ENCODE measurements at regions not wholly inside any gene's neighbourhood (a gene's known extent, or its start where the extent isn't known, plus 50 kb on each side); places are given as distances from the start of the nearest gene placed in this dataset.

DNA sequence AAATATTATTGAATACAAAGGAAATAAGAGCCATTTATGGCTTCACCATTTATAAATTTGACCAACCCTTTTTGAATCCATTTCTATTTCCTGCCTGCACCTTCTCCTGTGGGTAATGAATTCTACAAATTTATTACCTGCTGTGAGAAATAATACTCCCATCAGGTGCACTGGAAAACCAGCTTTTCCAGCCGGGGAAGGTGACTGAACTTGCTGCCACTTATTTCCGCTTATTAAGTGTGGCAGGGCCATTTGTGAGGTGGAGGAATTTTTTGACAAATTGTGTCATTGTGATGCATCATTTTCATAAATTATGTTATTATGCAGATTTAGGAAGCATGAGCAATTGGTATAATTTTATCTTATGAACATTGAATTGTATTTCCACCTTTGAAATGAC, 151.1 kb downstream of the SQOR start:
- FAIRE-seq (no peak), DNase-seq (ENCODE audit: low read depth in 1 of 2, low spot score in 2 of 2) (no peak)
- Histone ChIP-seq H2BK15ac (ENCODE audit: low read length) (no peak overlapping the region), H3K79me2 (ENCODE audit: control insufficient read depth in 1 of 2, insufficient read depth in 2 of 2, low read length in 2 of 2) (no peaks in the 10 kb centered on the region), H2BK120ac (replicated peaks; ENCODE audit: low read depth, low read length) (no peak overlapping the region), H2BK20ac (ENCODE audit: low read length) (no peak overlapping the region), H3K23me2 (ENCODE audit: low read depth, low read length) (no peaks in the 10 kb centered on the region), H3K9me3 (ENCODE audit: insufficient read depth in 2 of 2, low read depth in 1 of 2, low read length in 1 of 2) (no peaks in the 10 kb centered on the region), H2AFZ (ENCODE audit: low read length) (no peak overlapping the region), H3K56ac (replicated peaks; ENCODE audit: insufficient read length, low read depth, low read length) (no peak overlapping the region), H3K27ac (ENCODE audit: low read depth, low read length) (no peak overlapping the region), H4K91ac (replicated peaks; ENCODE audit: insufficient read length, low read length) (no peak overlapping the region), H3K36me3 (ENCODE audit: control insufficient read depth in 2 of 4, insufficient read depth in 4 of 4, low read length in 3 of 4) (no peaks in the 10 kb centered on the region), H3K4me2 (ENCODE audit: insufficient read depth in 1 of 2, low read depth in 2 of 2, low read length in 2 of 2) (no peak overlapping the region), H2BK12ac (ENCODE audit: low read depth, low read length) (no peak overlapping the region), H4K20me1 (replicated peaks in 1 of 2; ENCODE audit: control insufficient read depth in 1 of 2, insufficient read depth in 2 of 2, low read length in 2 of 2) (no peaks in the 10 kb centered on the region), H2BK5ac (ENCODE audit: low read depth, low read length) (no peak overlapping the region), H4K5ac (ENCODE audit: insufficient read length, low read depth, low read length) (no peak overlapping the region), H3K14ac (ENCODE audit: insufficient read length) (no peak overlapping the region), H3K4me3 (ENCODE audit: extremely low read depth in 1 of 4, insufficient read depth in 2 of 4, low read depth in 3 of 4, low read length in 4 of 4) (no peak overlapping the region), H3K9ac (replicated peaks in 1 of 4; ENCODE audit: extremely low read depth in 1 of 4, low read depth in 3 of 4, low read length in 3 of 4) (no peak overlapping the region), H3K23ac (ENCODE audit: insufficient read length) (no peak overlapping the region), H4K8ac (ENCODE audit: extremely low read depth, insufficient read depth, low read length) (no peak overlapping the region), H3K27me3 (replicated peaks in 1 of 4; ENCODE audit: control insufficient read depth in 3 of 4, extremely low read depth in 1 of 4, insufficient read depth in 3 of 4, low read length in 3 of 4) (no peaks in the 10 kb centered on the region), H3K4ac (replicated peaks; ENCODE audit: insufficient read length, low read depth, low read length) (no peak overlapping the region), H3K18ac (ENCODE audit: extremely low read depth, low read length) (no peak overlapping the region), H2AK5ac (ENCODE audit: low read depth, low read length) (no peak overlapping the region), H3K79me1 (ENCODE audit: low read depth, low read length) (no peaks in the 10 kb centered on the region), H3K4me1 (replicated peaks in 1 of 4; ENCODE audit: control insufficient read depth in 3 of 4, insufficient read depth in 4 of 4, low read length in 3 of 4) (peaks cover 0 to 10% (median 3%) of the 10 kb centered on the region in 4 experiments; a peak in 5 of 7 replicates)
- ChIA-PET CTCF (ENCODE audit: partially characterized antibody) (no interaction called here), POLR2A (ENCODE audit: partially characterized antibody) (interaction anchor here (0.7 kb wide), 1 partner anchor 71 kb away, joined by 3 read pairs; no protein-coding TSS in a partner anchor)
- WGBS, 2 experiments (ENCODE audit: extremely low coverage in 1 of 2, insufficient coverage in 1 of 2, insufficient read length in 1 of 2, insufficient replicate concordance in 2 of 2, low coverage in 1 of 2, low lambda C conversion rate in 2 of 2, missing lambda C conversion rate in 1 of 2), result 80% methylated on average over 2 of the region's 2 CpGs; no CpG with 5 or more reads in 1 of the 2 experiments
- no peak for TF ChIP-seq JUN (IDR thresholded peaks at IDR 0.05; ENCODE audit: low read depth, low read length)
- no peak for TF ChIP-seq YY1 (IDR thresholded peaks at IDR 0.05; ENCODE audit: low read depth, low read length)
- TF ChIP-seq HDAC2 (IDR thresholded peaks at IDR 0.05; ENCODE audit: borderline replicate concordance in 1 of 2, low read depth in 2 of 2, low read length in 2 of 2), result no peak
- no peak for TF ChIP-seq SIX5 (IDR thresholded peaks at IDR 0.05; ENCODE audit: low read depth, low read length)
- TF ChIP-seq BCL11A (IDR thresholded peaks at IDR 0.05; ENCODE audit: low read depth in 2 of 2, low read length in 2 of 2), result no peak
- TF ChIP-seq BRCA1 (IDR thresholded peaks at IDR 0.05; ENCODE audit: low read depth, low read length), result no peak
- TF ChIP-seq, protein P1, sequence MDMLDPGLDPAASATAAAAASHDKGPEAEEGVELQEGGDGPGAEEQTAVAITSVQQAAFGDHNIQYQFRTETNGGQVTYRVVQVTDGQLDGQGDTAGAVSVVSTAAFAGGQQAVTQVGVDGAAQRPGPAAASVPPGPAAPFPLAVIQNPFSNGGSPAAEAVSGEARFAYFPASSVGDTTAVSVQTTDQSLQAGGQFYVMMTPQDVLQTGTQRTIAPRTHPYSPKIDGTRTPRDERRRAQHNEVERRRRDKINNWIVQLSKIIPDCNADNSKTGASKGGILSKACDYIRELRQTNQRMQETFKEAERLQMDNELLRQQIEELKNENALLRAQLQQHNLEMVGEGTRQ (IDR thresholded peaks at IDR 0.05; ENCODE audit: low read length), result no peak
- TF ChIP-seq POU5F1 (IDR thresholded peaks at IDR 0.05; ENCODE audit: low read depth, low read length), result no peak
- no peak for TF ChIP-seq TBP (IDR thresholded peaks at IDR 0.05; ENCODE audit: low read depth, low read length)
- TF ChIP-seq CEBPB (IDR thresholded peaks at IDR 0.05; ENCODE audit: low read depth, low read length), result no peak
- TF ChIP-seq POLR2A (IDR thresholded peaks at IDR 0.05; ENCODE audit: control extremely low read depth in 1 of 2, low read depth in 2 of 2, low read length in 2 of 2), result no peak
- TF ChIP-seq, protein P2, sequence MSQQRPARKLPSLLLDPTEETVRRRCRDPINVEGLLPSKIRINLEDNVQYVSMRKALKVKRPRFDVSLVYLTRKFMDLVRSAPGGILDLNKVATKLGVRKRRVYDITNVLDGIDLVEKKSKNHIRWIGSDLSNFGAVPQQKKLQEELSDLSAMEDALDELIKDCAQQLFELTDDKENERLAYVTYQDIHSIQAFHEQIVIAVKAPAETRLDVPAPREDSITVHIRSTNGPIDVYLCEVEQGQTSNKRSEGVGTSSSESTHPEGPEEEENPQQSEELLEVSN (IDR thresholded peaks at IDR 0.05), result no peak

All from H1 (cell line).